HepG2 (cell line): ENCODE measurements at regions not wholly inside any gene's neighbourhood (a gene's known extent, or its start where the extent isn't known, plus 50 kb on each side); places are given as distances from the start of the nearest gene placed in this dataset.
"Not testable (repeated sequence)": the region's sequence is repeated elsewhere in the genome, so short reads cannot be mapped to it uniquely, and the experiment has no call there.

Source experiments
- ATAC-seq: fragments of 200-7000 bp; cut with Tn5 transposase; 3 replicates; pipeline ENCODE4 v1.9.1; 2020; ENCODE audit warnings: mild to moderate bottlenecking, moderate library complexity
- BruUV-seq: library from RNA; stranded (reverse); fragments of 400-500 nt; replicated peaks from 2 replicates; lab custom pipeline; 2021; lab: Mats Ljungman, UMichigan
- CTCF ChIA-PET: fragments of 300-600 bp; formaldehyde crosslinking; extraction: SDS; loops from one replicate; lab custom pipeline; 2021; ENCODE audit warnings: low total read pairs, inconsistent platforms, low intra/inter-chr PET ratio; lab: Yijun Ruan, JAX
- POLR2A ChIA-PET: fragments of 350-600 bp; sonication (Branson Sonifier 250); formaldehyde crosslinking; loops from one replicate; lab custom pipeline; 2020; ENCODE audit warnings: antibody characterized with exemption, inconsistent platforms; lab: Yijun Ruan, JAX
- DNase-seq: peaks from one replicate; pipeline ENCODE4 v3.0.0-alpha.2; 2015; ENCODE audit warnings: low spot score
- FAIRE-seq: peaks from 3 replicates; lab custom pipeline; 2011; peaks lifted over from hg19 to GRCh38; lab: Jason Lieb, UNC
- H2AFZ ChIP-seq: one replicate; pipeline ENCODE4 v1.6.1; 2011; ENCODE audit warnings: low read length, inconsistent platforms
- H3K27ac ChIP-seq: fragments of 300-600 bp; 3 replicates; pipeline ENCODE4 v1.8.0; 2011; ENCODE audit warnings: mixed run types, mild to moderate bottlenecking, mixed read lengths, low read length, inconsistent platforms; ENCODE audit not compliant: insufficient read depth; ENCODE audit errors: extremely low read length
- H3K27me3 ChIP-seq, 2 experiments: fragments of 200-600 bp in 1 of 2; 2 replicates in 1 of 2; 3 replicates in 1 of 2; pipeline versions ENCODE4 v1.6.0 to v1.8.0; 2011; ENCODE audit warnings: low read length in 2 of 2, mild to moderate bottlenecking in 2 of 2, moderate library complexity in 2 of 2, inconsistent platforms in 1 of 2; ENCODE audit not compliant: insufficient read depth in 2 of 2, control insufficient read depth in 1 of 2
- H3K36me3 ChIP-seq, 2 experiments: fragments of 200-600 bp in 1 of 2; replicated peaks in 1 of 2; 2 replicates in 1 of 2; 3 replicates in 1 of 2; pipeline versions ENCODE4 v1.5.1 to v1.8.0; 2011; ENCODE audit warnings: low read length in 2 of 2, inconsistent platforms in 1 of 2; ENCODE audit not compliant: insufficient read depth in 2 of 2, control insufficient read depth in 1 of 2
- H3K4me1 ChIP-seq: 2 replicates; pipeline ENCODE4 v1.5.1; 2012; ENCODE audit warnings: low read length, inconsistent platforms; ENCODE audit not compliant: insufficient read depth
- H3K4me2 ChIP-seq: 2 replicates; pipeline ENCODE4 v1.6.0; 2011; ENCODE audit warnings: low read depth, low read length, inconsistent platforms
- H3K4me3 ChIP-seq, 3 experiments: fragments of 200-600 bp in 1 of 3; sonication (generic), shearing (Covaris generic) in 1 of 3; replicated peaks in 1 of 3; 2 replicates each; pipeline ENCODE4 v1.5.1; 2011 to 2016; ENCODE audit warnings: low read length in 3 of 3, inconsistent platforms in 2 of 3, low read depth in 2 of 3, mild to moderate bottlenecking in 2 of 3, control low read depth in 1 of 3, mixed read lengths in 1 of 3; ENCODE audit not compliant: insufficient read depth in 1 of 3
- H3K79me2 ChIP-seq: one replicate; pipeline ENCODE4 v1.6.1; 2011; ENCODE audit warnings: low read length, inconsistent platforms; ENCODE audit not compliant: insufficient read depth
- H3K9ac ChIP-seq: 2 replicates; pipeline ENCODE4 v1.6.0; 2011; ENCODE audit warnings: mild to moderate bottlenecking, low read depth, low read length, inconsistent platforms; ENCODE audit not compliant: insufficient read depth
- H3K9me3 ChIP-seq: 2 replicates; pipeline ENCODE4 v1.5.1; 2012; ENCODE audit warnings: mild to moderate bottlenecking, low read length
- H4K20me1 ChIP-seq: 2 replicates; pipeline ENCODE4 v1.6.0; 2011; ENCODE audit warnings: inconsistent platforms, mild to moderate bottlenecking, low read length, moderate library complexity; ENCODE audit not compliant: insufficient read depth
- HNRNPLL ChIP-seq: fragments of 200-400 bp; formaldehyde crosslinking; IDR thresholded peaks from 2 replicates; pipeline ENCODE4 v1.6.1; 2017; ENCODE audit warnings: mild to moderate bottlenecking, low read depth, low read length; ENCODE audit not compliant: poor library complexity, severe bottlenecking
- MTF2 ChIP-seq: sonication (generic); formaldehyde crosslinking; IDR thresholded peaks from 2 replicates; pipeline ENCODE4 v1.5.0; 2020; ENCODE audit warnings: missing genetic modification reagents, borderline replicate concordance
- MYNN ChIP-seq: sonication (generic); formaldehyde crosslinking; IDR thresholded peaks from 2 replicates; pipeline ENCODE4 v1.4.0; 2020; ENCODE audit warnings: mild to moderate bottlenecking, low read depth, missing genetic modification reagents
- NFE2L2 ChIP-seq: fragments of 150-350 bp; IDR thresholded peaks from 2 replicates; pipeline ENCODE4 v1.6.1; 2014; ENCODE audit warnings: low read length
- POLR2AphosphoS2 ChIP-seq: IDR thresholded peaks from 2 replicates; pipeline ENCODE4 v1.6.1; 2011; ENCODE audit warnings: low read depth, low read length, improper control_type of control experiment
- RNF2 ChIP-seq: fragments of 450-650 bp; conservative IDR thresholded peaks from 2 replicates; pipeline ENCODE4 v1.6.1; 2016; ENCODE audit warnings: low read depth
- SMAD3 ChIP-seq: sonication (generic); formaldehyde crosslinking; IDR thresholded peaks from 2 replicates; pipeline ENCODE4 v1.4.0; 2020; ENCODE audit warnings: missing genetic modification reagents
- ZNF513 ChIP-seq: sonication (generic); formaldehyde crosslinking; conservative IDR thresholded peaks from 2 replicates; pipeline ENCODE4 v1.5.0; 2020; ENCODE audit warnings: missing genetic modification reagents
- ZNF576 ChIP-seq: sonication (generic); formaldehyde crosslinking; IDR thresholded peaks from 2 replicates; pipeline ENCODE4 v1.4.0; 2020; ENCODE audit warnings: mild to moderate bottlenecking, missing genetic modification reagents
- WGBS: methylation state at CpG from one replicate; pipeline ENCODE4 v1.1.6; 2017; ENCODE audit warnings: low lambda C conversion rate; 5-methylcytosine and 5-hydroxymethylcytosine counted together
- in situ Hi-C: cut with HindIII; loops from 2 replicates; pipeline ENCODE4 v1.10.0; 2017; ENCODE audit warnings: low pct_unique_long_range_greater_than_20kb; ENCODE audit not compliant: extremely low pct_ligation_motif_present
- intact Hi-C: fragments of 100-400 bp; cut with micrococcal nuclease; formaldehyde crosslinking; loops from one replicate; pipeline ENCODE4 v1.10.0; 2022; ENCODE audit not compliant: unreplicated experiment

GRCh38 chr4:81304871-81305270 is 89.8 kb upstream of the PRKG2 start (continued):
- TF ChIP-seq SMAD3 (CRISPR knock-in tag) = no peak
- no peak for TF ChIP-seq ZNF513 (CRISPR knock-in tag)
- no peak for TF ChIP-seq POLR2AphosphoS2
- TF ChIP-seq ZNF576 = no peak
- no peak for TF ChIP-seq RNF2
- no peak for TF ChIP-seq MYNN
- TF ChIP-seq HNRNPLL = no peak
- no peak for TF ChIP-seq MTF2 (CRISPR knock-in tag)
- no peak for TF ChIP-seq NFE2L2

GRCh38 chr4:81300352-81300751 is 85.3 kb upstream of the PRKG2 start:
- H3K4me1 ChIP-seq, intact Hi-C loops, H3K27me3 ChIP-seq, CTCF ChIA-PET, H3K79me2 ChIP-seq, ATAC-seq, BruUV-seq, H3K4me3 ChIP-seq, POLR2A ChIA-PET, H3K9ac ChIP-seq, H3K36me3 ChIP-seq, in situ Hi-C loops, FAIRE-seq, H3K27ac ChIP-seq, H3K4me2 ChIP-seq, H4K20me1 ChIP-seq, H2AFZ ChIP-seq, DNase-seq: not testable (repeated sequence)
- H3K9me3 ChIP-seq = peaks cover 16% of the 10 kb centered on the region
- WGBS = 23% methylated on average over 4 of the region's 4 CpGs
